SK-MEL-5 (cell line): ENCODE measurements at regions not wholly inside any gene's neighbourhood (a gene's known extent, or its start where the extent isn't known, plus 50 kb on each side); places are given as distances from the start of the nearest gene placed in this dataset.

ENCODE experiments used
- DNase-seq: peaks from one replicate; pipeline ENCODE4 v3.0.0-alpha.2; 2016; ENCODE audit warnings: low read depth, low spot score
- in situ Hi-C: cut with HindIII; loops from 2 replicates; pipeline ENCODE4 v1.10.0; 2016; ENCODE audit warnings: low sequenced_read_pairs, high pct_unique_total_duplicates, low pct_unique_long_range_greater_than_20kb

GRCh38 chr7:25845464-25845863 is 306.5 kb upstream of the NFE2L3 start:
- in situ Hi-C loops, result no loop called here
- no peak for DNase-seq

GRCh38 chr7:25846722-25847121 is 305.3 kb upstream of the NFE2L3 start:
- peak; percentile 55 for DNase-seq
- in situ Hi-C loops, result no loop called here

DNA sequence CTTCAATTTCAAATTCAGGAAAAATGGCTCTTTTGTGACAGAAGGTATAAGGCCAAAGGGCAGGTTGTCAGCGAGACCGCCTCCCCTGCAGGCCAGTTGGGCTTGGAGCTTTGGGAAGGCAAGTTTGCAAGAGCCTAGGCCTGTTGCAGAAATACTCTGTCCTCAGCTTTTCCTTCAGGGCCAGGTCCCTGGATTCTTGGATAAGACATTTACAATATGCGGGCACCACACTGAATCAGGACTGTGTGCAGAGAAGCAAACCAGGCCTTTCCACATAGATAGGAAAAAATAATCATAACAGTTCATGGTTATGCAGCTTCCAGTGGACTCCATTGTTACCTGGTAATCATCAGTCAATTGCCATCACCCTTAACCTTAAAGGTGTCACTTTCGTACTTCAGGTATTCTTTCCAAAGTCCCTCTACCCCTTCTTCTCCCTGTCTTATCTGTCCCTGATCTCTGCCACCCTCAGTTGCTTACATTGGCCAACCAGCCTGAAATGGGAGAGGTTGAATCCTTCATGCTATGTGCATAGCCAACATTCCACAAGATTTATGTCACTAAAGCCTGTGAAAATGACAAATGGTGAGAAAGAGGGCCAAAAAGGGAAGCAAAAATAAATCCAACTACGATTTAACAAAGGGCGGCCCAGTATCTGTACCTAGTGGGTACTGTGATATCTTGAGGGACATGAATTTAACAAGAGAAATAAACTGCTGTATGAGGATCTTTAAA is 304.5 kb upstream of the NFE2L3 start:
- DNase-seq, result no peak
- in situ Hi-C loops, result no loop called here

GRCh38 chr7:25849500-25850184 is 302.4 kb upstream of the NFE2L3 start:
- in situ Hi-C loops, result no loop called here
- DNase-seq, result peak; percentile 99

DNA sequence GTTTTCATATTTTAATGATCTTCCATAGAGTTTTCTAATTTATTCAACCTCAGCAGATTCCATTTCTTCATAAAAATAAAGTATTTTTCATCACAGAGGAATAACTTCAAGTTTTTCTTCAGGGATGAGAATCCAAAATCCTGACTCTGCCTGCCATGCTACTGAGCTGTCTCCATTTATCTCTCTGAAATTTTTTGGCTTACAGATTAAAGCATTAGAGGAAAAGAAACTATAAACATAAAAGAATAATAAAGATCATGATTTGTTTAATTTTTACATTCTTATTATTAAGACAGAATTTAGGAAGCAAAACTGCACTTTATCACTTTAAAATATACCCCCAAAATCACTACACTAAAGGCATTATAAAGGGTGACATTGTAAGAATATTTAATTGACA is 301.8 kb upstream of the NFE2L3 start:
- in situ Hi-C loops, result no loop called here
- no peak for DNase-seq

DNA sequence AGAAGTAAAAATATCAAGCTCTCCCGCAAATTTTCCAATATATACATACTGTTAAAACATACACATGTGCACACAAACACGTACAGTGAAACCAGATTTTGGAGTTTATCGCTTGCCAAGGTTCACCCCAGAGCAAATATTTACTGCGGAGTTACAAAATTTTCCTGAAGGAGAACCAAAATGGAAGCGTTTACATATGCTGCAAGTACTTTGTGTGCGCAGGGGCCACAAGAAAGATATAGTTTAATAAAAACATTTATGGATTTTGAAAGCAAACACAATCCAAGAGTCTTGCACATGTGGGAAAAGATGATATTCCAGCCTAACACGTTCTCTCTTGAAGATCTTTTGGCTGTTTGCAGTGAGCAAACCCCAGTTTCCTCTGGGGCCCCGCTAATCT is 301.3 kb upstream of the NFE2L3 start:
- in situ Hi-C loops, result no loop called here
- DNase-seq, result no peak

DNA sequence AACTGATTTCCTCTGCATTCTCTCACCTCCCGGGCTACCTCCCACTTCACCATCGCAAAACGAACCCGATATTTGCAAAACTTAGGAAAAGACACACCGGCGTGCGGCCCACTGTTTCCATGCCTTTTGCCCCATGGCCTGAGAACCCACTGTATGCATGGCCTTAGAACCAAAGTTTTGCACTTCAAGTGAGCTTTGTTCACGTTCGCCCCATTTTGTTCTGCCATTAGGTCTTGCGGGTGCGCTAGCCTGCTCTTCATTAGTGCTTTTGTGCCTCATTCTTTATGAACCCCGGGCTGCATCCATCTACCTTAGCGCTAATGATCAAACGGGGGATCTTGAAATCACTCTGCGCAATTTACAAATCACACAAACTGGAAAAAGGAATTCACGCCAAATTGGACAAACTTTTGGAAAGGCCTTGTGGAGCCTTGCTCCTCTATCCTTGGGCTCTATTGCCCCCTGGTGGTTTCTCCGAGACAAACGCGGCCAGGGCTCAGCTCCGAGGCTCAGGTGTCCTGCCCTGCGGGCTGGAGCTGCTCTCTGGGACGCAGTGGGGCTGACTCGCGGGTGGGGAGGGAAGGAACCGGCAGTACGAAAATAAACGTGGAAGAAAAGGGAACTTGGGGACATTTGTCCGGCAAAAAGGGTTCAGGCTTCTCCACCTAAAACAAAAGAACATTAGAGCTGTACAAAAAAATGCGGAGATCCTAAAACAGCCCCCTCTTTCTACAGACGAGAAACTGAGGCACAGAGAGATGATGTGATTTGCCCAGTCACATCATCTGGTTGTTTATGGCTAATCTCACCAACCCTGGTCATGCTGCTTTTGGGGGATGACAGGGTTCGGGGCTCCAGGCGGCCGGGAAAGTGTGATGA is 300.4 kb upstream of the NFE2L3 start:
- DNase-seq, result peak; percentile 93
- in situ Hi-C loops, result no loop called here

- DNase-seq, result no peak
- in situ Hi-C loops, result no loop called here
Observed at GRCh38 chr7:25852211-25852938, 299.6 kb upstream of the NFE2L3 start.

GRCh38 chr7:25852939-25853271 is 299.1 kb upstream of the NFE2L3 start:
- in situ Hi-C loops, result no loop called here
- DNase-seq, result no peak

DNA sequence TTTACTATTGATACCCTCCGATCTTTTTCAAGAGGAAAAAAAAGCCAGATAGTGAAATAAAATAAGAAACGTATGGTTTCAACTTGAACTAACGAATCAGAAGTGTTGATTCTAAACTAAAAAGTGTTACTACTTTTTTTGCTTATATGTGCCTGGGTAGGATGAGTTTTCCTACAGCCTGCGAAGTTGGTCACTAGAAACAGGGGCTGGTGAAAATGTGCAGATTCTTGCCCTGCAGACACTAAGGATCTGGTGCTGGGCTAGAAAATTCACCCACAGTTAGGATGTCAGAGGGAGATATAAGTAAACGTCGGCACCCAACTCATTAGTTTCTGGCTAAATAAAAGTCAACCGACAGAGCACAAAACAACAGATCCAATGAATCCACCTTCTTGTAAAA is 298.7 kb upstream of the NFE2L3 start:
- no peak for DNase-seq
- in situ Hi-C loops, result no loop called here

DNA sequence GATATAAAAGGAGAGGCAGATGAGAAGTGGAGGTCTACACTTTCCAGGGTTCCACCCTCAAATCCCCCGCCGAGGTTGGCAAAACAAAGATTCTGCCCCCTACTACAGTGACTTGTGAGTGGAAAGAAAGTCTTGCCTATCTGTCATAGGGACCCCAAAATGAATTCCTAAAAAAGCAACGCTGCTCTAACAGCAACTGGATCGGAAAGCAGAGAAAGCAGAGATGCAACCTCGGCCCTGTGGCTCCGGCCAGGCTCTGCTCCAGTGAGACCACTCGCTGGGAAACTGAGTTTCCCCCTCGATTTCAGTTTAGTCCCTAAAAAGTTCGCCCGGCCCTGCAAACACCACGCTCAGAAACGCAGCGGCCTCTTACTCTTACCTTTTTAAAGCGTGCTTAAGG is 297.9 kb upstream of the NFE2L3 start:
- no peak for DNase-seq
- in situ Hi-C loops, result no loop called here

- in situ Hi-C loops, result no loop called here
- peak; percentile 70 for DNase-seq
Observed at GRCh38 chr7:25854608-25855497, 297.1 kb upstream of the NFE2L3 start.

DNA sequence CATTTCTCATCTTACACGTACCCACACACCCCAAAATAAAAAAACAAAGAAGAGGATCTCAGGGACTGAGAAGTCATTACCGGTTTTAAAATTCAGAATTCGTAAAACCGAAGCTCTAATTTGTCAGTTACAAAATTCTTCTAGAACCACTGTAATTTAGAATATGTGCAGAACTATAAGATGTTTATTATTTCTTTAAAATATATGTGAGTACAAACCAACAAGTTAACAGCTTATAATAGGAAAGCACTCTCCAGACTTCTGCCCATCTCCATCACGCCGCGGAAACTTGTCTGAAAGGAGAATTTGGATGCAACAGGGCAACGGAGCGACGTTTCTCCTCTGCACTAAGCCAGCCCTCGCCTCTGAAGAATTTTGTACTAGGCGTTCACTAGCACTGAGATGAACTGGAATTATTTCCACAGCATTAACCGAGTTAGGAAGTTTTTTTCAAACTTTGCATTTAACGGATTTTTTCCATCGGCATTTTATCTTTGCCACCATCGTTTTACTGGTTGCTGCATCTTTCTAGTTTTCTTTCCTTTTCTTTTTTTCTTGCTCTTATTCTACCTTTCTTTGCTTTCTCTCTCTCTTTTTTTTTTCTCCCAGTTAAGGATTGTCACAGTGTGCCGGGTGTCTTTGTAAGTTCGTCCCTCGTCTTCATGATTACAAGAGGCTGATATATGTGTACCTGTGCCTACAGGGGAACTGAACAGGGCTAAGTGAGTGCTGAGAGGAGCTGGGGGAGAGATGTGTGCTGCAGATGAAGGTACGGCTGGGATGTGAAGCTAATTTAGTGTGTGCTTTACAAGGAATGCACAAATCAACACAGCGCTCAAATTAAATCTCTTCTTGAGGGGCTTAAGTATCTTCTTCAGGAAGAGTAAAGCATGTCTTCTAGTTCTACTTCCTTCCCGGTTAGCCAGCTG is 295.9 kb upstream of the NFE2L3 start:
- no peak for DNase-seq
- in situ Hi-C loops, result no loop called here

GRCh38 chr7:25857376-25858067 is 294.5 kb upstream of the NFE2L3 start:
- in situ Hi-C loops, result no loop called here
- DNase-seq, result peak; percentile 23

DNA sequence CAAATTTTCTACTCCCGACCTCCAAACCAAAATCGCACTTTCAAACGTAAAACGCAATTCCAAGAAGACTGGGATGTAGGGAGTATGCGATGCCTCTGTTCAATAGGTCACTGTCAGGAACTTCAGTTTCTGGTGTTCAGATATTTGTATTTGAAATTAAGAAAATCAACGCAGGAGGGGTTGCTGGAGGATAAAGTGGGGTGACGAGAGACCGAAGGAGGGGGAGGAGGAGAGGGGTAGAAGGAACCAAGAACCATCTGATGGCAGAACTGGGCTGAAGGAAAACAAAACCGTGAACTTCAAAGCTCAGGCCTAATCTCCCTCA is 293.8 kb upstream of the NFE2L3 start:
- DNase-seq, result no peak
- in situ Hi-C loops, result no loop called here
